B cell (primary cell): ENCODE measurements at regions not wholly inside any gene's neighbourhood (a gene's known extent, or its start where the extent isn't known, plus 50 kb on each side); places are given as distances from the start of the nearest gene placed in this dataset.

Experiments used
- ATAC-seq: fragments of 200-7000 bp; cut with Tn5 transposase; one replicate; pipeline ENCODE4 v1.10.0; 2021; ENCODE audit warnings: low read depth, mild to moderate bottlenecking, moderate number of reproducible peaks, moderate library complexity
- CTCF ChIA-PET: fragments of 350-600 bp; sonication (Branson Sonifier 250); formaldehyde crosslinking; loops from one replicate; lab custom pipeline; 2021; ENCODE audit warnings: antibody characterized with exemption, inconsistent platforms; lab: Charles Lee
- POLR2A ChIA-PET: fragments of 350-600 bp; sonication (Branson Sonifier 250); formaldehyde crosslinking; loops from one replicate; lab custom pipeline; 2021; ENCODE audit warnings: antibody characterized with exemption; lab: Charles Lee
- DNase-seq: peaks from one replicate; pipeline ENCODE4 v3.0.0; 2013
- H2AFZ ChIP-seq: 2 replicates; pipeline ENCODE4 v1.6.1; 2012; ENCODE audit warnings: mild to moderate bottlenecking, low read depth, low read length; ENCODE audit not compliant: insufficient read depth, poor library complexity, severe bottlenecking
- H3K27ac ChIP-seq, 2 donors: 1 replicate in 1 of 2; 2 replicates in 1 of 2; pipeline ENCODE4 v1.5.1; 2012 to 2013; ENCODE audit warnings: low read length in 2 of 2, mild to moderate bottlenecking in 2 of 2, moderate library complexity in 1 of 2
- H3K27me3 ChIP-seq, 4 experiments: fragments of 200-600 bp in 1 of 4; sonication (generic) in 1 of 4; replicated peaks in 1 of 4; 1 replicate in 2 of 4; 2 replicates in 2 of 4; pipeline versions ENCODE4 v1.6.1 to v1.7.0; 2013 to 2016; ENCODE audit warnings: low read length in 3 of 4, mild to moderate bottlenecking in 2 of 4, mixed read lengths in 1 of 4, moderate library complexity in 1 of 4; ENCODE audit not compliant: insufficient read depth in 4 of 4, control insufficient read depth in 3 of 4; ENCODE audit errors: control extremely low read depth in 1 of 4
- H3K36me3 ChIP-seq, 2 experiments: replicated peaks in 1 of 2; 1 replicate in 1 of 2; 2 replicates in 1 of 2; pipeline versions ENCODE4 v1.6.1 to v1.7.1; 2013; ENCODE audit warnings: low read length in 1 of 2; ENCODE audit not compliant: insufficient read depth in 2 of 2, control insufficient read depth in 1 of 2; ENCODE audit errors: control extremely low read depth in 1 of 2, extremely low read depth in 1 of 2
- H3K4me1 ChIP-seq, 2 donors: fragments of 200-600 bp in 1 of 2; sonication (generic) in 1 of 2; 1 replicate in 1 of 2; 2 replicates in 1 of 2; pipeline versions ENCODE4 v1.5.1 to v1.6.1; 2013 to 2017; ENCODE audit warnings: low read length in 2 of 2; ENCODE audit not compliant: control insufficient read depth in 2 of 2, insufficient read depth in 2 of 2
- H3K4me2 ChIP-seq: replicated peaks from 2 replicates; pipeline ENCODE3; 2012; ENCODE audit warnings: mild to moderate bottlenecking, low read depth, low read length; ENCODE audit not compliant: poor library complexity, severe bottlenecking
- H3K4me3 ChIP-seq, 5 experiments: fragments of 200-600 bp in 1 of 5; sonication (generic) in 1 of 5; 1 replicate in 3 of 5; 2 replicates in 2 of 5; pipeline versions ENCODE4 v1.5.1 to v1.7.0; 2011 to 2016; ENCODE audit warnings: low read length in 4 of 5, mild to moderate bottlenecking in 4 of 5, low read depth in 2 of 5, control low read depth in 1 of 5, moderate library complexity in 1 of 5; ENCODE audit not compliant: insufficient read depth in 1 of 5; ENCODE audit errors: control extremely low read depth in 1 of 5, extremely low read depth in 1 of 5
- H3K79me2 ChIP-seq: fragments of 200-600 bp; sonication (generic); one replicate; pipeline ENCODE4 v1.6.0; 2016; ENCODE audit warnings: low read length; ENCODE audit not compliant: control insufficient read depth, insufficient read depth
- H3K9ac ChIP-seq: fragments of 200-600 bp; sonication (generic); 2 replicates; pipeline ENCODE4 v1.6.1; 2017; ENCODE audit warnings: mild to moderate bottlenecking, low read length, moderate library complexity
- H3K9me3 ChIP-seq, 3 donors: one replicate each; pipeline versions ENCODE4 v1.6.1 to v1.7.1; 2013; ENCODE audit warnings: low read length in 2 of 3; ENCODE audit not compliant: control insufficient read depth in 2 of 3, insufficient read depth in 1 of 3; ENCODE audit errors: control extremely low read depth in 1 of 3
- H4K20me1 ChIP-seq: 2 replicates; pipeline ENCODE4 v1.6.0; 2012; ENCODE audit warnings: mild to moderate bottlenecking, low read length; ENCODE audit not compliant: insufficient read depth, control insufficient read depth, poor library complexity, severe bottlenecking
- H3K27ac Mint-ChIP-seq: one replicate; pipeline ENCODE4 v1.8.0; 2021; ENCODE audit warnings: mixed read lengths
- H3K27me3 Mint-ChIP-seq: one replicate; pipeline ENCODE4 v1.8.0; 2021; ENCODE audit warnings: mixed read lengths
- H3K4me1 Mint-ChIP-seq: one replicate; pipeline ENCODE4 v1.8.0; 2021; ENCODE audit warnings: mixed read lengths
- H3K4me3 Mint-ChIP-seq: one replicate; pipeline ENCODE4 v1.8.0; 2021; ENCODE audit warnings: mixed read lengths
- H3K9me3 Mint-ChIP-seq: one replicate; pipeline ENCODE4 v1.8.0; 2022; ENCODE audit warnings: mixed read lengths; ENCODE audit not compliant: insufficient read depth
- EZH2 ChIP-seq: IDR thresholded peaks from 2 replicates; pipeline ENCODE4 v1.6.1; 2012; ENCODE audit warnings: borderline replicate concordance, low read depth, mild to moderate bottlenecking, moderate library complexity, low read length; ENCODE audit not compliant: insufficient read depth, poor library complexity, severe bottlenecking
- WGBS: methylation state at CpG from one replicate; pipeline ENCODE4 v1.1.5; 2013; ENCODE audit warnings: missing lambda C conversion rate; ENCODE audit not compliant: insufficient coverage; 5-methylcytosine and 5-hydroxymethylcytosine counted together
- intact Hi-C: fragments of 100-400 bp; cut with micrococcal nuclease; formaldehyde crosslinking; loops from one replicate; pipeline ENCODE4 v1.10.0; 2022
- TF ChIP-seq, protein P1 (sequence below): fragments of 200-600 bp; IDR thresholded peaks from one replicate; pipeline ENCODE4 v1.8.0; 2022; ENCODE audit warnings: antibody characterized with exemption, mild to moderate bottlenecking

DNA sequence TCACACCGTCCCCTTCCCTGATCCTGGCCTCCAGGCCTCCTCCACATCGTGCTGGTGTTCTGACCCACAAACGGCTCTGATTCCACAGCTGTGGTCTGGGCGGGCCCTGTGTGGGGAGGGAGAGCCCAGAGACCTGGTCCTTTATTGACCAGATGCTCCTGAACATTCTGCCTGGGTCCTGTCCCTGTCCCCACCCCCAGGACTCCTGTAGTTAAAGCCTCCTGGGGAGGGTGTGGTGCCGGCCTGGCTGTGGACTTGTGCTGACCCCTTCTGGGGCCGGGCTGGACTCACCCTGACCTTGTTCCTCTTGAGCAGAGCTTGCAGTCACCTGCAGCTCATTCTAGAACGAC, 128.7 kb downstream of the CTTN start:
- DNase-seq (no peak), ATAC-seq (no peak)
- no peak overlapping the region for H3K27ac Mint-ChIP-seq
- Histone ChIP-seq H3K4me3 (no peak overlapping the region), H3K27me3 (peaks cover 0 to 7% (median 0%) of the 10 kb centered on the region in 4 experiments), H3K79me2 (no peaks in the 10 kb centered on the region), H2AFZ (no peak overlapping the region), H3K9ac (no peak overlapping the region), H3K27ac (no peak overlapping the region), H3K4me1 (no peaks in the 10 kb centered on the region), H4K20me1 (no peaks in the 10 kb centered on the region), H3K36me3 (no peaks in the 10 kb centered on the region), H3K9me3 (peaks cover 0 to 7% (median 0%) of the 10 kb centered on the region in 3 donors), H3K4me2 (no peak overlapping the region)
- ChIA-PET POLR2A (no interaction called here), CTCF (no interaction called here)
- H3K4me1 Mint-ChIP-seq = no peaks in the 10 kb centered on the region
- H3K27me3 Mint-ChIP-seq = peaks cover 6% of the 10 kb centered on the region
- intact Hi-C loops = no loop called here
- TF ChIP-seq, protein P1, sequence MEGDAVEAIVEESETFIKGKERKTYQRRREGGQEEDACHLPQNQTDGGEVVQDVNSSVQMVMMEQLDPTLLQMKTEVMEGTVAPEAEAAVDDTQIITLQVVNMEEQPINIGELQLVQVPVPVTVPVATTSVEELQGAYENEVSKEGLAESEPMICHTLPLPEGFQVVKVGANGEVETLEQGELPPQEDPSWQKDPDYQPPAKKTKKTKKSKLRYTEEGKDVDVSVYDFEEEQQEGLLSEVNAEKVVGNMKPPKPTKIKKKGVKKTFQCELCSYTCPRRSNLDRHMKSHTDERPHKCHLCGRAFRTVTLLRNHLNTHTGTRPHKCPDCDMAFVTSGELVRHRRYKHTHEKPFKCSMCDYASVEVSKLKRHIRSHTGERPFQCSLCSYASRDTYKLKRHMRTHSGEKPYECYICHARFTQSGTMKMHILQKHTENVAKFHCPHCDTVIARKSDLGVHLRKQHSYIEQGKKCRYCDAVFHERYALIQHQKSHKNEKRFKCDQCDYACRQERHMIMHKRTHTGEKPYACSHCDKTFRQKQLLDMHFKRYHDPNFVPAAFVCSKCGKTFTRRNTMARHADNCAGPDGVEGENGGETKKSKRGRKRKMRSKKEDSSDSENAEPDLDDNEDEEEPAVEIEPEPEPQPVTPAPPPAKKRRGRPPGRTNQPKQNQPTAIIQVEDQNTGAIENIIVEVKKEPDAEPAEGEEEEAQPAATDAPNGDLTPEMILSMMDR = no peak
- TF ChIP-seq EZH2 = no peak
- H3K9me3 Mint-ChIP-seq = peaks cover 4% of the 10 kb centered on the region
- H3K4me3 Mint-ChIP-seq = no peak overlapping the region
- 76% methylated on average over 5 of the region's 7 CpGs for WGBS

DNA sequence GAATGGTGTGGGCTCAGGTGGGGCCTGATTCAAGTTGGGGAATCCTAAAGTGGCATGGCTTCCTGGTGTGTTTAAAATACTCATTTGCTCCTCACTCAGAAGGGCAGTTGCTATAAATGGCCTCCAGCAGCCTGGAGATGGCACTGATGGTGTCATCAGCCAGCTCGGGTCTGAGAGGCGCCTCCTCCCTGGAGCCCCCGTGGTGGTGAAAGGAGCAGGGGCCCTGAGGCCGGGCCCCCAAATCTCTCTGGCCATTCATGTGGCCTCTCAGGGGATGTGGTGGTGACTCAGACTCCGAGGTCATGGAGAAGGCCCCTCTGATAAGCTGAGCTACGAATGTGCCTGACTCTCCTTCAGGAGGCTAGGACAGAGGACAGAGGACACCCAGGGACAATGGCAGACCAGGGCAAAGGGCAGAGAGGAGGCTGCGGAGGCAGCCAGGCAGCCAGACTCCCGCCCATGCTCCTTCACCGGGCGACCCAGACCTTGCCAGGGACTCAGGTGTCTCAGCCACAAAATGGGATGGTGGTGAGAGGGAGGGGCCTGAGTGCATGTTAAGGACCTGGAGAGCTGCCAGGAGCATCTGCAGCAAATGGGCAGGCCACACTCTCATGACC, 129.2 kb downstream of the CTTN start:
- TF ChIP-seq, protein P1 = no peak
- TF ChIP-seq EZH2 = no peak
- POLR2A ChIA-PET = no interaction called here

More for the DNA sequence above, 129.2 kb downstream of the CTTN start:
- CTCF ChIA-PET = no interaction called here
- Histone ChIP-seq H3K27me3 (peaks cover 0 to 2% (median 0%) of the 10 kb centered on the region in 4 experiments), H3K27ac (no peak overlapping the region), H3K36me3 (no peaks in the 10 kb centered on the region), H3K9ac (no peak overlapping the region), H3K4me3 (no peak overlapping the region), H3K9me3 (peaks cover 0 to 7% (median 0%) of the 10 kb centered on the region in 3 donors), H2AFZ (no peak overlapping the region), H3K4me2 (no peak overlapping the region), H4K20me1 (no peaks in the 10 kb centered on the region), H3K79me2 (no peaks in the 10 kb centered on the region), H3K4me1 (no peaks in the 10 kb centered on the region)
- intact Hi-C loops = no loop called here
- H3K27ac Mint-ChIP-seq = no peak overlapping the region
- H3K27me3 Mint-ChIP-seq = peaks cover 5% of the 10 kb centered on the region
- no peak overlapping the region for H3K4me3 Mint-ChIP-seq
- ATAC-seq (no peak), DNase-seq (no peak)
- H3K4me1 Mint-ChIP-seq = no peaks in the 10 kb centered on the region
- peaks cover 4% of the 10 kb centered on the region for H3K9me3 Mint-ChIP-seq
- WGBS = 83% methylated on average over 10 of the region's 10 CpGs
